ENCODE measurements at regions not wholly inside any gene's neighbourhood (a gene's known extent, or its start where the extent isn't known, plus 50 kb on each side); places are given as distances from the start of the nearest gene placed in this dataset.
"Not testable (repeated sequence)": the region's sequence is repeated elsewhere in the genome, so short reads cannot be mapped to it uniquely, and the experiment has no call there.

- no peak for DNase-seq
- Histone ChIP-seq H2AFZ (ENCODE audit: low read length) (no peak overlapping the region), H3K4me2 (ENCODE audit: low read depth, low read length) (no peak overlapping the region), H3K4me3 (ENCODE audit: low read length) (no peak overlapping the region), H4K20me1 (ENCODE audit: insufficient read depth, low read length) (no peaks in the 10 kb centered on the region), H3K9me3 (replicated peaks; ENCODE audit: insufficient read depth, low read length) (no peaks in the 10 kb centered on the region), H3K27me3 (replicated peaks; ENCODE audit: insufficient read depth, low read length) (no peaks in the 10 kb centered on the region), H3F3A (ENCODE audit: insufficient read depth, low read length) (no peaks in the 10 kb centered on the region), H3K9me2 (replicated peaks; ENCODE audit: insufficient read depth, low read length) (no peaks in the 10 kb centered on the region), H3K27ac (ENCODE audit: low read length) (no peak overlapping the region), H3K79me2 (ENCODE audit: low read length) (no peaks in the 10 kb centered on the region), H3K4me1 (ENCODE audit: low read length) (peaks cover 8% of the 10 kb centered on the region; the same call in 1 of the 2 replicates), H3K9ac (ENCODE audit: low read length) (no peak overlapping the region), H3K36me3 (replicated peaks; ENCODE audit: insufficient read depth, low read length) (no peaks in the 10 kb centered on the region)
- TF ChIP-seq EZH2phosphoT487 (IDR thresholded peaks at IDR 0.05; ENCODE audit: low read length) (no peak), EZH2 (optimal IDR thresholded peaks at IDR 0.05; ENCODE audit: low read depth, low read length) (no peak), CTCF (IDR thresholded peaks at IDR 0.05; ENCODE audit: low read length) (no peak)
These were observed 245.3 kb upstream of the PITX2 start for GRCh38 chr4:110867981-110868720.

- H3F3A ChIP-seq (ENCODE audit: insufficient read depth, low read length) = no peaks in the 10 kb centered on the region
- no peak overlapping the region for H3K4me3 ChIP-seq (ENCODE audit: low read length)
- H3K4me1 ChIP-seq (ENCODE audit: low read length) = peaks cover 8% of the 10 kb centered on the region; the same call in 1 of the 2 replicates
- no peak overlapping the region for H2AFZ ChIP-seq (ENCODE audit: low read length)
- H3K36me3 ChIP-seq (replicated peaks; ENCODE audit: insufficient read depth, low read length) = no peaks in the 10 kb centered on the region
- H4K20me1 ChIP-seq (ENCODE audit: insufficient read depth, low read length) = no peaks in the 10 kb centered on the region
- H3K27me3 ChIP-seq (replicated peaks; ENCODE audit: insufficient read depth, low read length) = no peaks in the 10 kb centered on the region
- no peak overlapping the region for H3K27ac ChIP-seq (ENCODE audit: low read length)
- no peak overlapping the region for H3K4me2 ChIP-seq (ENCODE audit: low read depth, low read length)
- DNase-seq = no peak
- no peaks in the 10 kb centered on the region for H3K79me2 ChIP-seq (ENCODE audit: low read length)
- H3K9ac ChIP-seq (ENCODE audit: low read length) = no peak overlapping the region
- H3K9me3 ChIP-seq (replicated peaks; ENCODE audit: insufficient read depth, low read length) = no peaks in the 10 kb centered on the region
- no peaks in the 10 kb centered on the region for H3K9me2 ChIP-seq (replicated peaks; ENCODE audit: insufficient read depth, low read length)
- TF ChIP-seq EZH2 (optimal IDR thresholded peaks at IDR 0.05; ENCODE audit: low read depth, low read length) (no peak), CTCF (IDR thresholded peaks at IDR 0.05; ENCODE audit: low read length) (no peak), EZH2phosphoT487 (IDR thresholded peaks at IDR 0.05; ENCODE audit: low read length) (no peak)
These were observed 246.2 kb upstream of the PITX2 start for GRCh38 chr4:110869114-110869513.

- no peak overlapping the region for H2AFZ ChIP-seq (ENCODE audit: low read length)
- H3K9me3 ChIP-seq (replicated peaks; ENCODE audit: insufficient read depth, low read length) = no peaks in the 10 kb centered on the region
- no peaks in the 10 kb centered on the region for H4K20me1 ChIP-seq (ENCODE audit: insufficient read depth, low read length)
- TF ChIP-seq CTCF (IDR thresholded peaks at IDR 0.05; ENCODE audit: low read length) (no peak), EZH2 (optimal IDR thresholded peaks at IDR 0.05; ENCODE audit: low read depth, low read length) (no peak), EZH2phosphoT487 (IDR thresholded peaks at IDR 0.05; ENCODE audit: low read length) (no peak)
- no peaks in the 10 kb centered on the region for H3K27me3 ChIP-seq (replicated peaks; ENCODE audit: insufficient read depth, low read length)
- H3K4me2 ChIP-seq (ENCODE audit: low read depth, low read length) = 0 out of 2 replicates have a peak overlapping the region, but pooled peaks have one; percentile 12
- no peaks in the 10 kb centered on the region for H3K79me2 ChIP-seq (ENCODE audit: low read length)
- H3K9me2 ChIP-seq (replicated peaks; ENCODE audit: insufficient read depth, low read length) = no peaks in the 10 kb centered on the region
- no peak overlapping the region for H3K9ac ChIP-seq (ENCODE audit: low read length)
- peaks cover 8% of the 10 kb centered on the region; the same call in 1 of the 2 replicates for H3K4me1 ChIP-seq (ENCODE audit: low read length)
- DNase-seq = peak; percentile 29
- H3K27ac ChIP-seq (ENCODE audit: low read length) = no peak overlapping the region
- no peak overlapping the region for H3K4me3 ChIP-seq (ENCODE audit: low read length)
- H3K36me3 ChIP-seq (replicated peaks; ENCODE audit: insufficient read depth, low read length) = no peaks in the 10 kb centered on the region
- H3F3A ChIP-seq (ENCODE audit: insufficient read depth, low read length) = no peaks in the 10 kb centered on the region
These were observed 247.1 kb upstream of the PITX2 start for GRCh38 chr4:110869862-110870572.

- not testable (repeated sequence) for H3K9me3 ChIP-seq (replicated peaks; ENCODE audit: insufficient read depth, low read length); H3K4me3 ChIP-seq (ENCODE audit: low read length); H3K4me2 ChIP-seq (ENCODE audit: low read depth, low read length); H4K20me1 ChIP-seq (ENCODE audit: insufficient read depth, low read length); H3K27ac ChIP-seq (ENCODE audit: low read length); H3K9ac ChIP-seq (ENCODE audit: low read length); H3F3A ChIP-seq (ENCODE audit: insufficient read depth, low read length); H3K9me2 ChIP-seq (replicated peaks; ENCODE audit: insufficient read depth, low read length); H3K27me3 ChIP-seq (replicated peaks; ENCODE audit: insufficient read depth, low read length); H2AFZ ChIP-seq (ENCODE audit: low read length); H3K4me1 ChIP-seq (ENCODE audit: low read length); H3K79me2 ChIP-seq (ENCODE audit: low read length); DNase-seq; H3K36me3 ChIP-seq (replicated peaks; ENCODE audit: insufficient read depth, low read length)
These were observed 253.3 kb upstream of the PITX2 start for GRCh38 chr4:110876214-110876613.

Data from MM.1S (cell line).